ENCODE measurements at regions not wholly inside any gene's neighbourhood (a gene's known extent, or its start where the extent isn't known, plus 50 kb on each side); places are given as distances from the start of the nearest gene placed in this dataset.

DNA sequence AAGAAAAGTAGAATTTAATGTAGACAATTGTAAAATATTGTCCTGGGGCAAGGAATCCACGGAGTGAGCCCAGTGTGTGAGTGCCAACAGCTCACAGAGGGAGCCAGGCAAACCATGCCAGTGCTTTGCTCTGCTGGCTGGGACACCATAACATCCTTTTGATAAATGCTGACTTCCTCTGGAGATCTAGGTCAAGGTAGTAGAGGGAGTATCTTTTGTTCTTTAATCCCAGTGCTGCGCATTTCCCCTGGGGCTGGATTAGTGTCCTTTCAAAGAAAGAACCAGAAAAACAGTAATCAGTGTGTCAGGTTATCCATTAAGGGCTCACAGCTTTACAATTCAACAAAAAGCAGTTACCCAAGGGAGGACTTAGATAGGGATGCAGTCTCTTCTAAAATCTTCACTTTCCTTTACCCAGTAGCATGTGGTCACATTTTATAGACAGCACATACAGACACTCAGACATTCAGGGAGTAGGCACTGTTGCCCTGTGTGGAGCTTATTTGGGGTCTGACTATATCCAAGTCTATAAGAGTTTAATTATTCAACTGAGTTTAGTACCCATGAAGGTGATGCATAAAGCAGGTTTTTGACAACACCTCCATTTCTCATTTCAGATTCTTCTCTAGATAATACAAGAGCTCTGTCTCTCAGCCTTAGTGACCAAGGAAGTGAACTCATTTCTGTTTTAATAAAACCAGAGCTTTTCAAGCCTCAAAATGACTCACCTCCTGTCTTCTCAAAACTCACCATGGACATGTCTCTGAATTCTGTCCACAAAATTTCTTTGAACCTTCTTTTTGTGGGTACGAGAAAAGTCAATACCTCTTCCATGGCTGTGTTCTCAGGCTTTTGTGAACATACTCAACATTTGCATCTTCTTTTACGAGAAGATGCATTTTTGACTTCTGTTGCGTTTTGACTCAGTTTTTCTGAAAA is 215.3 kb downstream of the BRINP2 start:
- TF ChIP-seq SP2 (CRISPR knock-in tag; IDR thresholded peaks at IDR 0.05) (no peak), ZNF660 (CRISPR knock-in tag; IDR thresholded peaks at IDR 0.05; ENCODE audit: borderline replicate concordance, low read depth) (no peak), TCF12 (IDR thresholded peaks at IDR 0.05) (no peak), TCF12 (CRISPR knock-in tag; IDR thresholded peaks at IDR 0.05) (no peak), ZNF768 (CRISPR knock-in tag; IDR thresholded peaks at IDR 0.05) (no peak), FOXA1 (IDR thresholded peaks at IDR 0.05) (no peak), FOXA1 (CRISPR knock-in tag; IDR thresholded peaks at IDR 0.05) (no peak)
- TF ChIP-seq, protein P1, sequence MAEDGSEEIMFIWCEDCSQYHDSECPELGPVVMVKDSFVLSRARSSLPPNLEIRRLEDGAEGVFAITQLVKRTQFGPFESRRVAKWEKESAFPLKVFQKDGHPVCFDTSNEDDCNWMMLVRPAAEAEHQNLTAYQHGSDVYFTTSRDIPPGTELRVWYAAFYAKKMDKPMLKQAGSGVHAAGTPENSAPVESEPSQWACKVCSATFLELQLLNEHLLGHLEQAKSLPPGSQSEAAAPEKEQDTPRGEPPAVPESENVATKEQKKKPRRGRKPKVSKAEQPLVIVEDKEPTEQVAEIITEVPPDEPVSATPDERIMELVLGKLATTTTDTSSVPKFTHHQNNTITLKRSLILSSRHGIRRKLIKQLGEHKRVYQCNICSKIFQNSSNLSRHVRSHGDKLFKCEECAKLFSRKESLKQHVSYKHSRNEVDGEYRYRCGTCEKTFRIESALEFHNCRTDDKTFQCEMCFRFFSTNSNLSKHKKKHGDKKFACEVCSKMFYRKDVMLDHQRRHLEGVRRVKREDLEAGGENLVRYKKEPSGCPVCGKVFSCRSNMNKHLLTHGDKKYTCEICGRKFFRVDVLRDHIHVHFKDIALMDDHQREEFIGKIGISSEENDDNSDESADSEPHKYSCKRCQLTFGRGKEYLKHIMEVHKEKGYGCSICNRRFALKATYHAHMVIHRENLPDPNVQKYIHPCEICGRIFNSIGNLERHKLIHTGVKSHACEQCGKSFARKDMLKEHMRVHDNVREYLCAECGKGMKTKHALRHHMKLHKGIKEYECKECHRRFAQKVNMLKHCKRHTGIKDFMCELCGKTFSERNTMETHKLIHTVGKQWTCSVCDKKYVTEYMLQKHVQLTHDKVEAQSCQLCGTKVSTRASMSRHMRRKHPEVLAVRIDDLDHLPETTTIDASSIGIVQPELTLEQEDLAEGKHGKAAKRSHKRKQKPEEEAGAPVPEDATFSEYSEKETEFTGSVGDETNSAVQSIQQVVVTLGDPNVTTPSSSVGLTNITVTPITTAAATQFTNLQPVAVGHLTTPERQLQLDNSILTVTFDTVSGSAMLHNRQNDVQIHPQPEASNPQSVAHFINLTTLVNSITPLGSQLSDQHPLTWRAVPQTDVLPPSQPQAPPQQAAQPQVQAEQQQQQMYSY (CRISPR knock-in tag; IDR thresholded peaks at IDR 0.05): no peak

All from HepG2 (cell line).